IMR-90 (cell line): ENCODE measurements at regions not wholly inside any gene's neighbourhood (a gene's known extent, or its start where the extent isn't known, plus 50 kb on each side); places are given as distances from the start of the nearest gene placed in this dataset.

Experiments
- ATAC-seq: fragments of 200-7000 bp; cut with Tn5 transposase; 2 replicates; pipeline ENCODE4 v1.9.1; 2020; ENCODE audit warnings: low read depth, mild to moderate bottlenecking, moderate library complexity
- BruUV-seq: library from RNA; stranded (reverse); fragments of 400-500 nt; replicated peaks from 2 replicates; lab custom pipeline; 2021; lab: Mats Ljungman, UMichigan
- CTCF ChIA-PET: fragments of 300-600 bp; formaldehyde crosslinking; extraction: SDS; loops from one replicate; lab custom pipeline; 2021; ENCODE audit warnings: antibody characterized with exemption; lab: Yijun Ruan, JAX
- POLR2A ChIA-PET: fragments of 300-600 bp; sonication (Branson Sonifier 250); formaldehyde crosslinking; loops from one replicate; lab custom pipeline; 2022; ENCODE audit warnings: antibody characterized with exemption; ENCODE audit not compliant: unreplicated experiment; lab: Charles Lee
- DNase-seq: peaks from one replicate; pipeline ENCODE4 v3.0.0; 2013
- H2AFZ ChIP-seq: replicated peaks from 2 replicates; pipeline ENCODE3; 2013; ENCODE audit warnings: low read length, mild to moderate bottlenecking; ENCODE audit not compliant: poor library complexity
- H2AK5ac ChIP-seq: 2 replicates; pipeline ENCODE4 v1.6.1; 2013; ENCODE audit warnings: low read depth, low read length, inconsistent platforms
- H2AK9ac ChIP-seq: replicated peaks from 2 replicates; pipeline ENCODE3; 2013; ENCODE audit warnings: mild to moderate bottlenecking, low read depth, low read length, moderate library complexity; ENCODE audit not compliant: poor library complexity
- H2BK120ac ChIP-seq: 2 replicates; pipeline ENCODE4 v1.6.1; 2013; ENCODE audit warnings: low read depth, low read length, inconsistent platforms
- H2BK15ac ChIP-seq: 3 replicates; pipeline ENCODE4 v1.6.1; 2013; ENCODE audit warnings: low read depth, low read length, inconsistent platforms
- H2BK20ac ChIP-seq: 2 replicates; pipeline ENCODE4 v1.6.1; 2013; ENCODE audit warnings: low read depth, mild to moderate bottlenecking, inconsistent platforms, low read length, moderate library complexity
- H2BK5ac ChIP-seq: 2 replicates; pipeline ENCODE4 v1.6.1; 2013; ENCODE audit warnings: mild to moderate bottlenecking, low read depth, low read length, inconsistent platforms; ENCODE audit not compliant: poor library complexity, severe bottlenecking
- H3K14ac ChIP-seq: replicated peaks from 2 replicates; pipeline ENCODE4 v1.6.1; 2013; ENCODE audit warnings: low read depth, low read length, inconsistent platforms
- H3K18ac ChIP-seq: 2 replicates; pipeline ENCODE4 v1.6.1; 2013; ENCODE audit warnings: low read depth, low read length, control low read depth
- H3K23ac ChIP-seq: 2 replicates; pipeline ENCODE4 v1.6.1; 2013; ENCODE audit warnings: low read depth, low read length, inconsistent platforms
- H3K27ac ChIP-seq: 2 replicates; pipeline ENCODE4 v1.5.1; 2013; ENCODE audit warnings: mild to moderate bottlenecking, control low read depth, low read length; ENCODE audit not compliant: insufficient read depth
- H3K27me3 ChIP-seq: 2 replicates; pipeline ENCODE4 v1.6.1; 2013; ENCODE audit warnings: low read length; ENCODE audit not compliant: control insufficient read depth, insufficient read depth
- H3K36me3 ChIP-seq: 2 replicates; pipeline ENCODE4 v1.6.1; 2013; ENCODE audit warnings: low read length, mixed read lengths; ENCODE audit not compliant: control insufficient read depth, insufficient read depth
- H3K4ac ChIP-seq: 2 replicates; pipeline ENCODE4 v1.6.1; 2013; ENCODE audit warnings: low read depth, low read length, inconsistent platforms
- H3K4me1 ChIP-seq: 2 replicates; pipeline ENCODE4 v1.6.1; 2013; ENCODE audit warnings: low read length, mixed read lengths; ENCODE audit not compliant: control insufficient read depth, insufficient read depth
- H3K4me2 ChIP-seq: 2 replicates; pipeline ENCODE4 v1.6.1; 2013; ENCODE audit warnings: low read depth, mild to moderate bottlenecking, control low read depth, low read length, moderate library complexity
- H3K4me3 ChIP-seq: 2 replicates; pipeline ENCODE4 v1.5.1; 2013; ENCODE audit warnings: low read depth, mild to moderate bottlenecking, control low read depth, low read length, moderate library complexity; ENCODE audit not compliant: insufficient read depth
- H3K56ac ChIP-seq: 2 replicates; pipeline ENCODE4 v1.6.1; 2013; ENCODE audit warnings: low read length, inconsistent platforms; ENCODE audit not compliant: insufficient read depth; ENCODE audit errors: extremely low read depth
- H3K79me1 ChIP-seq, 2 experiments: 2 replicates each; pipeline ENCODE4 v1.6.1; 2013; ENCODE audit warnings: low read length in 2 of 2, inconsistent platforms in 1 of 2, low read depth in 1 of 2
- H3K9ac ChIP-seq: 2 replicates; pipeline ENCODE4 v1.6.1; 2013; ENCODE audit warnings: low read depth, low read length, control low read depth
- H3K9me1 ChIP-seq: 2 replicates; pipeline ENCODE4 v1.6.1; 2013; ENCODE audit warnings: low read length, inconsistent platforms; ENCODE audit not compliant: insufficient read depth
- H3K9me3 ChIP-seq: 2 replicates; pipeline ENCODE4 v1.6.1; 2013; ENCODE audit warnings: low read length; ENCODE audit not compliant: control insufficient read depth, insufficient read depth
- H4K20me1 ChIP-seq: 2 replicates; pipeline ENCODE4 v1.6.1; 2013; ENCODE audit warnings: low read length, inconsistent platforms; ENCODE audit not compliant: insufficient read depth
- H4K5ac ChIP-seq: 2 replicates; pipeline ENCODE4 v1.6.1; 2013; ENCODE audit warnings: mild to moderate bottlenecking, low read depth, low read length, control low read depth
- H4K8ac ChIP-seq, 2 experiments: 2 replicates each; pipeline ENCODE4 v1.6.1; 2013; ENCODE audit warnings: low read depth in 2 of 2, low read length in 2 of 2, control low read depth in 1 of 2, inconsistent platforms in 1 of 2
- H4K91ac ChIP-seq: 2 replicates; pipeline ENCODE4 v1.6.1; 2013; ENCODE audit warnings: low read depth, low read length, inconsistent platforms; ENCODE audit not compliant: insufficient read depth
- BHLHE40 ChIP-seq: fragments of 150-350 bp; IDR thresholded peaks from 2 replicates; pipeline ENCODE4 v1.6.1; 2016; ENCODE audit warnings: mild to moderate bottlenecking, low read depth, low read length
- CEBPB ChIP-seq: IDR thresholded peaks from 2 replicates; pipeline ENCODE4 v1.6.1; 2012; ENCODE audit warnings: low read depth, low read length, improper control_type of control experiment
- CHD1 ChIP-seq: IDR thresholded peaks from 2 replicates; pipeline ENCODE4 v1.6.1; 2012; ENCODE audit warnings: low read depth, low read length, improper control_type of control experiment
- CTCF ChIP-seq: conservative IDR thresholded peaks from 2 replicates; pipeline ENCODE4 v1.5.1; 2012; ENCODE audit warnings: mild to moderate bottlenecking, low read depth, low read length, improper control_type of control experiment
- ELK1 ChIP-seq: fragments of 150-350 bp; IDR thresholded peaks from 2 replicates; pipeline ENCODE4 v1.6.1; 2016; ENCODE audit warnings: low read depth, mild to moderate bottlenecking, low read length, moderate library complexity, borderline replicate concordance
- FOS ChIP-seq: fragments of 150-350 bp; IDR thresholded peaks from 2 replicates; pipeline ENCODE4 v1.6.1; 2016; ENCODE audit warnings: low read depth, low read length
- MAFK ChIP-seq: IDR thresholded peaks from 2 replicates; pipeline ENCODE4 v1.6.1; 2012; ENCODE audit warnings: low read depth, low read length, improper control_type of control experiment
- MAZ ChIP-seq: IDR thresholded peaks from 2 replicates; pipeline ENCODE4 v1.6.1; 2012; ENCODE audit warnings: low read depth, mild to moderate bottlenecking, low read length, improper control_type of control experiment, moderate library complexity, borderline replicate concordance
- MXI1 ChIP-seq: IDR thresholded peaks from 2 replicates; pipeline ENCODE4 v1.6.1; 2012; ENCODE audit warnings: low read depth, mild to moderate bottlenecking, low read length, moderate library complexity, borderline replicate concordance
- NFE2L2 ChIP-seq: fragments of 150-350 bp; IDR thresholded peaks from 2 replicates; pipeline ENCODE4 v1.6.1; 2016; ENCODE audit warnings: low read depth, mild to moderate bottlenecking, low read length
- POLR2A ChIP-seq: IDR thresholded peaks from 2 replicates; pipeline ENCODE4 v1.6.1; 2012; ENCODE audit warnings: mild to moderate bottlenecking, low read depth, low read length
- RAD21 ChIP-seq: IDR thresholded peaks from 2 replicates; pipeline ENCODE4 v1.6.1; 2012; ENCODE audit warnings: low read length, improper control_type of control experiment
- RCOR1 ChIP-seq: IDR thresholded peaks from 2 replicates; pipeline ENCODE4 v1.6.1; 2012; ENCODE audit warnings: mild to moderate bottlenecking, low read length, improper control_type of control experiment; ENCODE audit not compliant: insufficient replicate concordance
- RFX5 ChIP-seq: IDR thresholded peaks from 2 replicates; pipeline ENCODE4 v1.8.0; 2012; ENCODE audit warnings: low read depth, mild to moderate bottlenecking, low read length, moderate library complexity
- SMC3 ChIP-seq: fragments of 150-350 bp; IDR thresholded peaks from 2 replicates; pipeline ENCODE4 v1.6.1; 2016; ENCODE audit warnings: low read depth, mild to moderate bottlenecking, antibody characterized with exemption, low read length, moderate library complexity
- USF2 ChIP-seq: fragments of 150-350 bp; IDR thresholded peaks from 2 replicates; pipeline ENCODE4 v1.6.1; 2017; ENCODE audit warnings: mild to moderate bottlenecking, antibody characterized with exemption, low read length, low read depth
- WGBS, 2 experiments: methylation state at CpG; one replicate each; pipeline versions ENCODE4 v1.1.5 to v1.1.7; 2013; ENCODE audit warnings: missing lambda C conversion rate in 2 of 2; ENCODE audit not compliant: insufficient read length in 1 of 2; ENCODE audit errors: extremely low coverage in 2 of 2; 5-methylcytosine and 5-hydroxymethylcytosine counted together
- dilution Hi-C: fragments of 300-500 bp; cut with HindIII; formaldehyde crosslinking; loops from one replicate; pipeline ENCODE4 v1.14.3; 2018; ENCODE audit warnings: low sequenced_read_pairs; ENCODE audit not compliant: unreplicated experiment
- in situ Hi-C: fragments of 300-500 bp; cut with MboI; formaldehyde crosslinking; loops from 3 replicates; pipeline ENCODE4 v1.14.3; 2019; ENCODE audit warnings: low sequenced_read_pairs, inconsistent platforms, mixed read lengths
- intact Hi-C: fragments of 100-400 bp; cut with micrococcal nuclease; formaldehyde crosslinking; loops from 2 replicates; pipeline ENCODE4 v1.10.0; 2022

GRCh38 chrX:113408843-113409242, 568.2 kb upstream of the AMOT start:
- ChIA-PET CTCF (no interaction called here), POLR2A (no interaction called here)
- WGBS, 2 experiments, result no CpG with 5 or more reads among the region's 3 CpGs

More at GRCh38 chrX:113408843-113409242, 568.2 kb upstream of the AMOT start:
- no peak overlapping the region for H3K14ac ChIP-seq
- no peak overlapping the region for H3K56ac ChIP-seq
- ATAC-seq (no peak), DNase-seq (no peak)
- no peak overlapping the region for H3K4me3 ChIP-seq
- no peaks in the 10 kb centered on the region for H3K4me1 ChIP-seq
- TF ChIP-seq CHD1, result no peak
- no peak for TF ChIP-seq BHLHE40
- no peak for TF ChIP-seq CEBPB
- TF ChIP-seq MAZ, result no peak
- TF ChIP-seq USF2, result no peak
- TF ChIP-seq MXI1, result no peak
- TF ChIP-seq RCOR1, result no peak
- TF ChIP-seq NFE2L2, result no peak
- no peak for TF ChIP-seq CTCF
- TF ChIP-seq POLR2A, result no peak
- no peak for TF ChIP-seq MAFK
- no peak for TF ChIP-seq RAD21
- no peak for TF ChIP-seq FOS
- TF ChIP-seq RFX5, result no peak
- TF ChIP-seq ELK1, result no peak
- TF ChIP-seq SMC3, result no peak
- H3K36me3 ChIP-seq, result no peaks in the 10 kb centered on the region
- H2BK120ac ChIP-seq, result no peak overlapping the region
- no peak overlapping the region for H3K9ac ChIP-seq
- no peaks in the 10 kb centered on the region for H3K9me1 ChIP-seq
- H3K27ac ChIP-seq, result no peak overlapping the region
- no peak overlapping the region for H3K18ac ChIP-seq
- H4K5ac ChIP-seq, result no peak overlapping the region
- H3K9me3 ChIP-seq, result no peaks in the 10 kb centered on the region; the same call in 1 of the 2 replicates
- H4K8ac ChIP-seq, result no peak overlapping the region
- no peak overlapping the region for H2BK20ac ChIP-seq
- no peaks in the 10 kb centered on the region; the same call in 1 of the 2 replicates for H3K27me3 ChIP-seq
- no TSS peak for BruUV-seq
- no peak overlapping the region for H2BK15ac ChIP-seq
- no peak overlapping the region for H3K23ac ChIP-seq
- dilution Hi-C loops, result no loop called here
- H3K79me1 ChIP-seq, result no peaks in the 10 kb centered on the region
- no peak overlapping the region for H2AK5ac ChIP-seq
- H2BK5ac ChIP-seq, result no peak overlapping the region
- H3K4ac ChIP-seq, result no peak overlapping the region
- intact Hi-C loops, result no loop called here
- H2AK9ac ChIP-seq, result no peak overlapping the region
- no peak overlapping the region for H3K4me2 ChIP-seq
- H4K20me1 ChIP-seq, result no peaks in the 10 kb centered on the region
- in situ Hi-C loops, result no loop called here
- H4K91ac ChIP-seq, result no peak overlapping the region
- no peak overlapping the region for H2AFZ ChIP-seq
